ENCODE measurements at regions not wholly inside any gene's neighbourhood (a gene's known extent, or its start where the extent isn't known, plus 50 kb on each side); places are given as distances from the start of the nearest gene placed in this dataset.
A peak's percentile ranks its signal among the peaks of the same experiment; 100 is the strongest.
"Not testable (repeated sequence)": the region's sequence is repeated elsewhere in the genome, so short reads cannot be mapped to it uniquely, and the experiment has no call there.

- DNase-seq; H3K27me3 ChIP-seq; H3K36me3 ChIP-seq; H3K9me3 ChIP-seq; intact Hi-C loops (cut with DNase I); H3K4me1 ChIP-seq; H3K27ac ChIP-seq; H3K4me3 ChIP-seq: not testable (repeated sequence)
- WGBS, 2 donors: 69 to 80% methylated on average over 7 to 8 of the region's 15 CpGs
These were observed 191.6 kb downstream of the POTEG start for GRCh38 chr14:19242529-19242928.

DNA sequence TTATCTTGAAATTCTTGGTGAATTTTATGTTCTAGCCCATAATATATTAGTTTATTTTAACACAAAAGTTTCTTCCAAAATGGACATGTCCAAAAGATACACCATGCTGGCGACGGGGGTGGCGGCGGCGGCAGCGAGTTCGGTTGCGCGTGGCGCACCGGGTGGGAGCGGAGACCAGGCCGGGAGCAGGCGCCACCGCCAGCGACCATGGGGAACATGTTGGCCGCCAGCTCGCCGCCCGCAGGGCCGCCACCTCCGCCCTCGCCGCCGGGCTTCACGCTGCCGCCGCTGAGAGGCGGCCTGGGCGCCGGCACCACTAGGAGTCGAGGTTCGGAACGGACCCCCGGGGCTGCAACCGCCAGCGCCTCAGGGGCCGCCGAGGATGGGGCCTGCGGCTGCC is 167.2 kb downstream of the POTEG start:
- H3K27ac ChIP-seq; H3K36me3 ChIP-seq; H3K4me3 ChIP-seq; H3K27me3 ChIP-seq; H3K9me3 ChIP-seq; H3K4me1 ChIP-seq; DNase-seq; intact Hi-C loops (cut with DNase I): not testable (repeated sequence)
- WGBS, 2 donors: 77 to 89% methylated on average over 23 of the region's 40 CpGs

DNA sequence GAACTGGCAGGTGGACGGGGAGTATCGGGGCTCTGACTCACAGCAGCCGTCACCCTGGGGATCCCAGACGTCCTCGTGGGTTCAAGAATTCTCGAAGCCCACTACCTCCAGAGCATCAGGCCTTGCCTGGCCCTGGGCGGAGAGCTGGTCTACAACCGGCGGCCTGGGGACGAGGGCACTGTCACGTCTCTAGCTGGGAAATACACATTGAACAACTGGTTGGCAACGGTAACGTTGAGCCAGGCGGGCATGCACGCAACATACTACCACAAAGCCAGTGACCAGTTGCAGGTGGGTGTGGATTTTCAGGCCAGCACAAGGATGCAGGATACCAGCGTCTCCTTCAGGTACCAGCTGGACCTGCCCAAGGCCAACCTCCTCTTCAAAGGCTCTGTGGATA is 166.5 kb downstream of the POTEG start:
- 93% methylated on average over 10 to 16 of the region's 16 CpGs for WGBS, 2 donors
- H3K9me3 ChIP-seq; H3K4me1 ChIP-seq; intact Hi-C loops (cut with DNase I); H3K27ac ChIP-seq; H3K36me3 ChIP-seq; H3K27me3 ChIP-seq; H3K4me3 ChIP-seq: not testable (repeated sequence)
- peak; percentile 62 for DNase-seq

- H3K36me3 ChIP-seq; H3K27ac ChIP-seq; DNase-seq; H3K9me3 ChIP-seq; H3K4me1 ChIP-seq; intact Hi-C loops (cut with DNase I); H3K4me3 ChIP-seq; H3K27me3 ChIP-seq: not testable (repeated sequence)
- 92% methylated on average over 5 of the region's 21 CpGs; no CpG with 5 or more reads in 1 of the 2 donors for WGBS, 2 donors
These were observed 166.0 kb downstream of the POTEG start for GRCh38 chr14:19268047-19268627.

GRCh38 chr14:19272235-19272634 is 161.9 kb downstream of the POTEG start:
- H3K36me3 ChIP-seq; intact Hi-C loops (cut with DNase I); DNase-seq; H3K27ac ChIP-seq; H3K27me3 ChIP-seq; H3K9me3 ChIP-seq; H3K4me1 ChIP-seq; H3K4me3 ChIP-seq: not testable (repeated sequence)
- no CpG with 5 or more reads among the region's 1 CpG for WGBS, 2 donors

DNA sequence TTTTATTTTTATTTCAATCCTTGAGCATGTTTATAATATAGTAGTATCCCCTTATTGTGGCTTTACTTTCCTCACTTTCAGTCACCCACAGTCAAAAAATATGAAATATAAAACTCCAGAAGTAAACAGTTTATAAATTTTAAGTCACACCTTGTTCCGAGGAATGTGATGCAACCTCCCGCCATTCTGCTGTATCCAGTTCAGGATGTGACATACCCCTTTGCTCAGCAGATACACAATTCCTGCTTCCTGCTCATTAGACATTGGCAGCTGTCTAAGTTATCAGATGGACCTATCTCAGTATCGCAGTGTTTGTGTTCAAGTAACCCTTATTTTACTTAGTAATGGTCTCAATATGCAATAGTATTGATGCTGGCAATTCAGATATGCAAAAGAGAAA is 144.5 kb downstream of the POTEG start:
- intact Hi-C loops (cut with DNase I); H3K27ac ChIP-seq; H3K9me3 ChIP-seq; DNase-seq; H3K36me3 ChIP-seq; H3K27me3 ChIP-seq; H3K4me3 ChIP-seq; H3K4me1 ChIP-seq: not testable (repeated sequence)
- 84 to 91% methylated on average over 3 of the region's 3 CpGs for WGBS, 2 donors

- DNase-seq; H3K27ac ChIP-seq; H3K4me3 ChIP-seq; H3K27me3 ChIP-seq; H3K4me1 ChIP-seq; H3K9me3 ChIP-seq; H3K36me3 ChIP-seq; intact Hi-C loops (cut with DNase I): not testable (repeated sequence)
- WGBS, 2 donors: 83 to 92% methylated on average over 11 of the region's 28 CpGs
These were observed 133.9 kb downstream of the POTEG start for GRCh38 chr14:19300243-19300642.

DNA sequence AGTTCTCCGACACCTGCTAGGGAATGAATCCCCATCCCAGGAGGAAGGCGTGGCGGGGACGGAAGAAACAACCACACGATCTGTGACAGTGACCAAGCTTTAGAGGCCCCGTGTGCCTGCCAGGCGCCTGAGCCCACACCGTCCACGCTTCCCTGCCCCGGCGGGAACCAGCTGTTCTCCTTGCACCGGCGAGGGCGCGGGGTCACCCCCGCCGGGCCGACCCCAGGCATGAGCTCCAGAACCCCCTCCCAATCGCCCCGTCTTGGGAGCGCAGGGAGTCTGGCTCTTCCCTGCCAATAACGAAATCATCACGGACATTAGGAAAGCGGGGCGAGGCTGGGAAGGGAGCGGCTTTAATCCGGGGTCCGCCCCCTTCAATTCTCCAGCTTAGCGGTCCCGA is 133.3 kb downstream of the POTEG start:
- intact Hi-C loops (cut with DNase I): not testable (repeated sequence)

GRCh38 chr14:19303844-19304243 is 130.3 kb downstream of the POTEG start:
- H3K36me3 ChIP-seq; H3K9me3 ChIP-seq; DNase-seq; intact Hi-C loops (cut with DNase I); H3K4me3 ChIP-seq; H3K27me3 ChIP-seq; H3K27ac ChIP-seq; H3K4me1 ChIP-seq: not testable (repeated sequence)
- 78 to 93% methylated on average over 2 of the region's 4 CpGs for WGBS, 2 donors

More for the DNA sequence above, 133.3 kb downstream of the POTEG start:
- not testable (repeated sequence) for H3K4me3 ChIP-seq, H3K27ac ChIP-seq, H3K36me3 ChIP-seq, H3K9me3 ChIP-seq, H3K27me3 ChIP-seq, H3K4me1 ChIP-seq
- WGBS, 2 donors: 77 to 89% methylated on average over 18 of the region's 30 CpGs
- DNase-seq: peak; percentile 24

DNA sequence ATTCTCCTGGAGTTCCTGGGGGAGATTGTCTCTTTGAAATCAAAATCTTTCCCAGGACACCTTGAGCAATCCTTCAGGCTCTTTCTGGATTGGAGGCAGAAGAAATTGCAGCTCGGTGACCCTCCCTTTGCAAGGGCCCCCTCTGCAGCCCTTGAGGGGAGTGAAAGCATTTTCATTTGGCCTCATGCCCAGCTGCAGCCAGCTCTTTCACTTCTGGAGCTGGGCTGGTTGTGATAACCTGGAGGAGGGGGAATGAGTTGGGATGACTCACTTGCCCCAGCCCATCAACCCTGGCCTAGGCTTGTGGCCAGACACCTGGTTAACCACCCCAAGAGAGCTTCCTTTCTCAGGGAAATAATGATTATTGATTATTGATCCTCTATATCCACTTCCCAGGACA is 129.7 kb downstream of the POTEG start:
- H3K4me3 ChIP-seq; H3K4me1 ChIP-seq; intact Hi-C loops (cut with DNase I); H3K27ac ChIP-seq; H3K9me3 ChIP-seq; H3K27me3 ChIP-seq; H3K36me3 ChIP-seq; DNase-seq: not testable (repeated sequence)
- no CpG with 5 or more reads among the region's 1 CpG for WGBS, 2 donors

DNA sequence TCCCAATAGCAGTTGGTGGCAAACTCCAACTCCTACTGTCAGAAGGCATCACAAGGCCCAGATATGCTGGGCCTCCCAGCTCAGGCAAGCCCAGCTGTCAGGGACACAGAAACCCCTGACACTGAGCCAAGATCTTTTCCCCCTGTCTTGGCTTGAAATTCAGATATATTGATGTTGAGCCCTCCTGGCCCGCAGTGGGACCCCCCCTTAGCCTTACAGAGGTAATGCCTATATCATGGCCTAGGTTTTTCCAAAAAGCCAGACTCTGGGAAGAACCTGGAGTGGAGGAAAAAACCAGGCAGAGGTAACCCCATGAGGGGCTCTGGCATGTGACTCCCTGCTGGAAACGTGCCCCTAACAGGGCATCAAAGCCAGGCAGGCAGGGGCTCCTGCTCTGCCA is 129.2 kb downstream of the POTEG start:
- H3K4me1 ChIP-seq; intact Hi-C loops (cut with DNase I); H3K36me3 ChIP-seq; H3K27me3 ChIP-seq; DNase-seq; H3K4me3 ChIP-seq; H3K27ac ChIP-seq; H3K9me3 ChIP-seq: not testable (repeated sequence)
- 47 to 49% methylated on average over 1 of the region's 2 CpGs for WGBS, 2 donors

GRCh38 chr14:19305776-19306175 is 128.4 kb downstream of the POTEG start:
- H3K27me3 ChIP-seq; H3K27ac ChIP-seq; H3K9me3 ChIP-seq; DNase-seq; H3K4me3 ChIP-seq; H3K4me1 ChIP-seq; H3K36me3 ChIP-seq; intact Hi-C loops (cut with DNase I): not testable (repeated sequence)
- WGBS, 2 donors: 54 to 67% methylated on average over 1 of the region's 3 CpGs

- H3K4me1 ChIP-seq; H3K27me3 ChIP-seq; H3K9me3 ChIP-seq; H3K4me3 ChIP-seq; DNase-seq; H3K36me3 ChIP-seq; intact Hi-C loops (cut with DNase I); H3K27ac ChIP-seq: not testable (repeated sequence)
- WGBS, 2 donors: no CpG with 5 or more reads among the region's 5 CpGs
These were observed 127.7 kb downstream of the POTEG start for GRCh38 chr14:19306405-19306804.

DNA sequence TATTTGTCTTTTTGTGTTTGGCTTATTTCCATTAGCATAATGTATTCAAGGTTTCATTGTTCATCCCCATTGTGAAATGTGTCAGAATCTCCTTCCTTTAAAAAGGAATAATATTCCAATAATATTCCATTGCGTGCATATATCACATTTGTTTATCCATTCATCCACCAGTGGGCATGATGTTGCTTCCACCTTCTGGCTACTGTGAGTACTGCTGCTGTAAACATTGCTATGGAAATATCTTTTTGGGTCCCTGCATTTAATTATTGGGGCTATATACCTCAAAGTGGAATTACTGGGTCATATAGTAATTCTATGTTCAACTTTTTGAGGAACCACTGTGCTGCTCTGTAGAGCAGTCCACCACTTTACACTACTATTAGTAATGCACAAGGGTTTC is 123.1 kb downstream of the POTEG start:
- H3K36me3 ChIP-seq; H3K4me3 ChIP-seq; H3K27me3 ChIP-seq; H3K27ac ChIP-seq; H3K9me3 ChIP-seq; H3K4me1 ChIP-seq; DNase-seq; intact Hi-C loops (cut with DNase I): not testable (repeated sequence)
- 33 to 57% methylated on average over 1 of the region's 1 CpG for WGBS, 2 donors

All from sigmoid colon (tissue), 6 donors.